ENCODE measurements at regions not wholly inside any gene's neighbourhood (a gene's known extent, or its start where the extent isn't known, plus 50 kb on each side); places are given as distances from the start of the nearest gene placed in this dataset.

- TF ChIP-seq YY1 (IDR thresholded peaks at IDR 0.05; ENCODE audit: insufficient read depth, insufficient read length) (no peak), ZNF274 (IDR thresholded peaks at IDR 0.05; ENCODE audit: low read depth, low read length) (no peak), SUZ12 (IDR thresholded peaks at IDR 0.05; ENCODE audit: extremely low read depth, insufficient read depth, insufficient read length) (no peak)
These were observed 453.2 kb upstream of the PTCHD4 start for GRCh38 chr6:48564036-48564820.

Data from NT2/D1 (cell line).